NCI-H2227 (cell line): ENCODE measurements at regions not wholly inside any gene's neighbourhood (a gene's known extent, or its start where the extent isn't known, plus 50 kb on each side); places are given as distances from the start of the nearest gene placed in this dataset.
A peak's percentile ranks its signal among the peaks of the same experiment; 100 is the strongest.
"Not testable (repeated sequence)": the region's sequence is repeated elsewhere in the genome, so short reads cannot be mapped to it uniquely, and the experiment has no call there.

Experiments used
- DNase-seq: peaks from one replicate; lab custom pipeline; 2025; ENCODE audit not compliant: unreplicated experiment; lab: John Stamatoyannopoulos, UW

- not testable (repeated sequence) for DNase-seq
Measured at GRCh38 chr20:5453316-5453715, 136.6 kb upstream of the PROKR2 start.

GRCh38 chr20:5452691-5453090, 135.9 kb upstream of the PROKR2 start:
- not testable (repeated sequence) for DNase-seq

GRCh38 chr20:5452286-5452685, 135.5 kb upstream of the PROKR2 start:
- not testable (repeated sequence) for DNase-seq

DNA sequence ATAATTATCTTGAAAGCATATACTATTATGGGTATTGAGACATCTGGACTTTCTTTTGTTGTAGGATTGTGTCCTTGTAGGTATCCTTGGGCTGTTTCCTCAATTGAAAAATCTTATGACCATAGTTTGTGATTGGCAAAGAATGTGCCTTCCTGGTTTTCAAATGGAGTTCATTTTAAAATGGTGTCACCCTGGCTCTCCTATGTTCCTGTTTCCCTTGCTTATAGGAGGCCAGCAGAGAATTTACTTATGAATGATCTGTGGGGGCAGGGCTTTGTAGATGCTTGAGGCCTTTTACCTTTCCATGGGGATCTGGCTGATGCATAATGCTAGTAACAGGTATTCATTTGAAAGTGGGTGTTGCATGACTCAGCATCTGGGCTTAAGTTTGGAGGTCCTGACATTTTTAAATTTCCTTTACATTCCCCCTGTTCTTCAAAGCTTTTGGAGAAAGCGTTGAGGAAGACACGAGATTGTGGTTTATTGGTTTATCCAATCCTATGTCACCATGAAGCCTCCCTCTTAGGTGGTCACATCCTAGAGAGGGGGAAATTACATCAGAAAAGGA, 135.0 kb upstream of the PROKR2 start:
- DNase-seq = no peak

- peak; percentile 68 for DNase-seq
Measured at GRCh38 chr20:5448449-5449118, 131.8 kb upstream of the PROKR2 start.

DNA sequence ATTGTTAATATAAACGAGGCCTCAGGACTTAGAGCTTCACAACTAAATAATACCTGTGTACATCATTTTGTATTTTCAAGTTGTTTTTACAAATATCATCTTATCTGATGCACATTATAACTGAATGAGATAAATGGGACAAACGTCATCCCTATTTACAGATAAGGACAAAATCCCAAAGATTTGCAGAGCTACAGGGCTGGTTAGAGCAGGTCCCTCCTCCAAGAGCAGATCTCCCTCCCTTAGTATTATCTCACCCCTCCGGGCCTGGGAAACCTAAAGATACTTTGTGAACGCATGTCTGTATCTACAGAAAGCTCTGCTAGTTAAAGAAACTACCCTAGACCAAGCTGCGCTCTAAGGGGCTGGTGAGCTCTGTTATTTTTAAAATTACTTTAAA, 130.4 kb upstream of the PROKR2 start:
- DNase-seq = no peak

DNA sequence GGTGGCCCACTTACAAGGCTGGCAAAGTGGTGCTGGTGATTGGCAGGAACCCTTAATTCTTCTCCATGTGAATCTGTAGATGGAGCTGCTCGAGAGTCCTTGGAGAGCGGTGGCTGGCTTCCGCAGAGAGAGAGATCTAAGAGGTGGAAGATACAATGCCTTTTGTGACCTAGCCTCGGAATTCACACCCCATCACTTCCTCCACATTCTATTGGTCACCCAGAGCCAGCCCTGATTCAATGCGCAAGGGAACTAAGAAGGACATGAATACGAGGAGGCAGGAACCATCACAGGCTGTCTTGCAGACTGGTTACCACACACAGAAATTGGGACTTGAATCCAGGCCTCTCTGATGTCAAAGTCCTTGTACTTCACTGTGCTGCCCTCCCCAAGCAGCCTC, 128.9 kb upstream of the PROKR2 start:
- no peak for DNase-seq

DNA sequence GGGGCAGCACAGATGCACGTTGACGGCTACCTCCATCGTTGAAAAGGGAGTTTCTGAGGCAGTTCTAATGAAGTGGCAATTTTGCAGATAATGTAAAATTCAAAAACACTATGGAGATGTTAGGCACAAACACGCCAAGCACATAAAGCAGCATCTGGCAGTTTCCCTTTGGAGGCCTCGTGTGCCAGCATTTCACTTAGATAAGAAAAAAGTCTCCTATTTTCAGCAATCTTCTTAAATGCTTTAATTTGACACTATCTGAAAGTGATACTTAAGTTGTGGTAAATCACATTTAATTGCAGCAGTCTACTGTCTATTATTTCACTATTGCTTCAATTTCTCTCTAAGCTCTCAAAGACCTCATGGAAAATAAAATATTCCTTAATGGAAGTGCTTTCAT, 125.3 kb upstream of the PROKR2 start:
- DNase-seq = peak; percentile 63

- DNase-seq = no peak
Measured at GRCh38 chr20:5434116-5434515, 117.4 kb upstream of the PROKR2 start.

- no peak for DNase-seq
Measured at GRCh38 chr20:5433352-5433751, 116.6 kb upstream of the PROKR2 start.

DNA sequence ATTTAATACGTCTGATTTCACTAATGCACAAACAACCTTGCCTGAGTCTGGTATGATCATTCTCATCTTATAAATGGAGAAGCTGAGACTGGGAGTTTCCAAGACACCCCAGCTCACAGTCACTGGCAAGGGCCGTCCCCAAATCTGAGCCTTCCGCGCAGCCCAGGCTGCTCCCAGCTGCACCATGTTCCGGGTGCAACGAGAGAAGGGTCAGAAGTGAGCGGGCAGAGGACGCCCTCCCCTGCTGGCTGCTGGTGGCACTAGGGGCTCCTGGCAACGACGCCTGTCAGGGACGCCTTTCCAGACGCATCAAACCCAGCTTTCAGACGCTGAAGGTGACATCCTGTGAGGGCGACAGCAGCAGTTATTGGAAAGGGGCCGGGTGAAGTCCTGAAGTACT, 115.3 kb upstream of the PROKR2 start:
- DNase-seq = no peak

- DNase-seq = no peak
Measured at GRCh38 chr20:5430670-5431069, 113.9 kb upstream of the PROKR2 start.

DNA sequence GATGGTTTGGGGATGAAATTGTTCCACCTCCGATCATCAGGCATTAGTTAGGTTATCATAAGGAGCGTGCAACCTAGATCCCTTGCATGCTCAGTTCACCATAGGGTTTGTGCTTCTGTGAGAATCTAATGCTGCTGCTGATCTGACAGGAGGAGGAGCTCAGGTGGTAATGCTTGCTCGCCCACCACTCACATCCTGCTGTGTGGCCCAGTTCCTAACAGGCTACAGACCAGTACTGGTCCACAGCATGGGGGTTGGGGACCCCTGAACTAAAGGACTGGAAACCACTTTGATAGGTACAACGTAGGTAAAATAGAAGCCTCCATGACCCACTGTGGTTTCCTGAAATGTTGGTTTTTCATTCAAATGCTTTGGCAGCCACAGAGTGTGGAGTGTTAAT, 109.3 kb upstream of the PROKR2 start:
- no peak for DNase-seq

GRCh38 chr20:5416086-5416485, 99.3 kb upstream of the PROKR2 start:
- peak; percentile 48 for DNase-seq

DNA sequence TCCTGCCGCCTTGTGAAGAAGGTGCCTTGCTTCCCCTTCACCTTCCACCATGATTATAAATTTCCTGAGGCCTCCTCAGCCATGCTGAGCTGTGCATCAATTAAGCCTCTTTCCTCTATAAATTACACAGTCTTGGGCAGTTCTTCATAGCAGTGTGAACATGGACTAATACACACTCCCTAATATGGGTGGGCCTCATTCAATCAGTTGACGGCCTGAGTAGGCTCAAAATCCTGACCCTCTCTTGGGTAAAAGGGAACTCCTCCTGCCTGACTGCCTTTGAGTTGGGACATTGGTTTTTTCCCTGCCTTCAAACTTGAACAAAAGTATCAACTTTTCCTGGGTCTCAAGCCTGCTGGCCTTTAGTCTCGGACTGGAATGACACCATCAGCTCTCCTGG, 96.6 kb upstream of the PROKR2 start:
- DNase-seq = no peak

- peak; percentile 17 for DNase-seq
Measured at GRCh38 chr20:5410470-5410869, 93.7 kb upstream of the PROKR2 start.

DNA sequence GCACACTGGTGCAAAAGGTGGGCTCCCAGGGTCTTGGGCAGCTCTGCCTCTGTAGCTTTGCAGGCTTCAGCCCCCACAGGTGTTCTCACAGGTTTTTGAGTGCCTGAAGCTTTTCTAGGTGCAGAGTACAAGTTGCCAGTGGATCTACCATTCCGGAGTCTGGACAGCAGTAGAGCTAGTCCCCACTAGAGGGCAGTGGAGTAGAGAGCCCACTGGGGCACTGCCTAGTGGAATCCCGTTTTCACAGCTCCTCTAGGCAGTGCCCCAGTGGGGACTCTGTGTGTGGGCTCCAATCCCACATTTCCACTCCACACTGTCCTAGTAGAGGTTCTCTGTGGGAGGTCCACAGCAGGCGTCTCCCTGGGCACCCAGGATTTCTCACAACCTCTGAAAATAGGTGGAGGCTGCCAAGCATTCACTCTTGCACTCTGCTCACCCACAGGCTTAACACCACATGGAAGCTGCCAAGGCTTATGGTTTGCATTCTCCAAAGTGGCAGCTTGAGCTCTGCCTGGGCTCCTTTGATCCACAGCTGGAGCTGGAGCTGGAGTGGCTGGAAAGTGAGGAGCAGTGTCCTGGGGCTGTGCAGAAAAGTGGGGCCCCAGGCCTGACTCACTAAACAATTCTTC, 86.3 kb upstream of the PROKR2 start:
- DNase-seq = peak; percentile 5

GRCh38 chr20:5401277-5401875, 84.6 kb upstream of the PROKR2 start:
- DNase-seq = no peak

DNA sequence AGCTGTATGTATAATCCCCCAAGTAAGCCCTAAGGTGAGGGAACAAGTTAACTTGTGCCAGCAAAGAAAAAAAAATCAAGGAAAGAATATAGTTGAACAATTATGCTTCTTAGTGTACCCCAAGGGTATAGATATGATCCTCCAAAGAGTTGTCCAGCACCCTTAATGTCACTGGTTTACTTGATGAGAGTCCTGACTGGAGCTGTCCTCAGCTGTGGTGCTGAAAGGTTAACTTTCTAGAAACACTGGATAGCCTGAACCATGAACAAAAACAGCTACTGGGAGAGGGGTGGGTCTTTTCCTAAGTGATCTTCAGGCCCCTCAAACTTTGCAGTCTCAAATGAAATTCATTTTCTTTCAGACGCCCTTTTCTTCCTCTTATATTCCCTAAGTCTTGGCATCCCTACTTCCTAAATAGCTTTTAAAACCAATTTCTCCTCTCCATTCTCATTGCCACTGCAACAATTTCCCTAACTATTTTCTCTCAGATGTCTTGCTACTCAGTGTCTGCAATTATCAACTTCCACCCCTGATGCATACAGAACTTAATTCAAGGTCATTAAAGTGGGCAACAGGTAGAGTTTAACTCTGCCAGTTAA, 83.5 kb upstream of the PROKR2 start:
- DNase-seq = no peak

DNA sequence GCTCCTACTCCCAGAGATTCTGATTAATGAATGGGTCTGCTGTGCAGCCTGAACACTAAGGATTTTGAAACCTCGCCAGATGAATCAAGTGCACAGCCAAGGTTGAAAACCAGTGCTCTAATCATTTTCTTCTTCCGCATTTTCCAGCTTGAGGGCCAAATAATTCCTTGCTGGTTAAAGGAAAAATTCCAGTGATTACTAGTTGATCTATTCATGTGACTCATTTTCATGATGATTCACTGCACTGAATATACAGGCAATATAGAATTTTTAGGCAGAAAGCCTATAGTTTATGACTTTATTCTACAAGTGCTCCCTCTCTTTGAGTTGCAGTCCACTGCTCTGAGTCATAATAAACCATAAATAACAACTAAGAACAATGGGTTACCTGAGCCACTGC, 80.6 kb upstream of the PROKR2 start:
- no peak for DNase-seq

GRCh38 chr20:5395932-5396727, 79.4 kb upstream of the PROKR2 start:
- DNase-seq = no peak
